Progenitor cell of endocrine pancreas (in vitro differentiated cells): ENCODE measurements at regions not wholly inside any gene's neighbourhood (a gene's known extent, or its start where the extent isn't known, plus 50 kb on each side); places are given as distances from the start of the nearest gene placed in this dataset.
"Not testable (repeated sequence)": the region's sequence is repeated elsewhere in the genome, so short reads cannot be mapped to it uniquely, and the experiment has no call there.

Source experiments
- DNase-seq: peaks from one replicate; pipeline ENCODE4 v3.0.0; 2021; ENCODE audit warnings: low spot score; ENCODE audit not compliant: unreplicated experiment
- H3K27ac Mint-ChIP-seq: 2 replicates; pipeline ENCODE4 v1.8.0; 2021; ENCODE audit warnings: mild to moderate bottlenecking, moderate library complexity, mixed read lengths
- H3K27me3 Mint-ChIP-seq: 2 replicates; pipeline ENCODE4 v1.8.0; 2021; ENCODE audit warnings: mixed read lengths
- H3K36me3 Mint-ChIP-seq: 2 replicates; pipeline ENCODE4 v1.8.0; 2022; ENCODE audit warnings: mixed read lengths; ENCODE audit not compliant: insufficient read depth
- H3K4me1 Mint-ChIP-seq: 2 replicates; pipeline ENCODE4 v1.8.0; 2021; ENCODE audit warnings: low read depth, mixed read lengths
- H3K4me3 Mint-ChIP-seq: 2 replicates; pipeline ENCODE4 v1.8.0; 2021; ENCODE audit warnings: low read depth, mild to moderate bottlenecking, moderate library complexity, mixed read lengths
- H3K9me3 Mint-ChIP-seq: 2 replicates; pipeline ENCODE4 v1.8.0; 2021; ENCODE audit warnings: low read depth, mixed read lengths
- TF ChIP-seq, protein P1 (sequence below): fragments of 200-600 bp; sonication (generic); IDR thresholded peaks from one replicate; pipeline ENCODE4 v1.5.0; 2021; ENCODE audit warnings: antibody characterized with exemption, mild to moderate bottlenecking; ENCODE audit not compliant: unreplicated experiment

GRCh38 chr2:216934151-216934550, 74.3 kb upstream of the TNP1 start:
- no peaks in the 10 kb centered on the region for H3K9me3 Mint-ChIP-seq
- peaks cover 4% of the 10 kb centered on the region for H3K27me3 Mint-ChIP-seq
- no peaks in the 10 kb centered on the region for H3K36me3 Mint-ChIP-seq
- H3K4me1 Mint-ChIP-seq = peaks cover 4% of the 10 kb centered on the region
- TF ChIP-seq, protein P1, sequence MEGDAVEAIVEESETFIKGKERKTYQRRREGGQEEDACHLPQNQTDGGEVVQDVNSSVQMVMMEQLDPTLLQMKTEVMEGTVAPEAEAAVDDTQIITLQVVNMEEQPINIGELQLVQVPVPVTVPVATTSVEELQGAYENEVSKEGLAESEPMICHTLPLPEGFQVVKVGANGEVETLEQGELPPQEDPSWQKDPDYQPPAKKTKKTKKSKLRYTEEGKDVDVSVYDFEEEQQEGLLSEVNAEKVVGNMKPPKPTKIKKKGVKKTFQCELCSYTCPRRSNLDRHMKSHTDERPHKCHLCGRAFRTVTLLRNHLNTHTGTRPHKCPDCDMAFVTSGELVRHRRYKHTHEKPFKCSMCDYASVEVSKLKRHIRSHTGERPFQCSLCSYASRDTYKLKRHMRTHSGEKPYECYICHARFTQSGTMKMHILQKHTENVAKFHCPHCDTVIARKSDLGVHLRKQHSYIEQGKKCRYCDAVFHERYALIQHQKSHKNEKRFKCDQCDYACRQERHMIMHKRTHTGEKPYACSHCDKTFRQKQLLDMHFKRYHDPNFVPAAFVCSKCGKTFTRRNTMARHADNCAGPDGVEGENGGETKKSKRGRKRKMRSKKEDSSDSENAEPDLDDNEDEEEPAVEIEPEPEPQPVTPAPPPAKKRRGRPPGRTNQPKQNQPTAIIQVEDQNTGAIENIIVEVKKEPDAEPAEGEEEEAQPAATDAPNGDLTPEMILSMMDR = no peak
- no peak overlapping the region for H3K4me3 Mint-ChIP-seq
- DNase-seq = no peak
- H3K27ac Mint-ChIP-seq = no peak overlapping the region

DNA sequence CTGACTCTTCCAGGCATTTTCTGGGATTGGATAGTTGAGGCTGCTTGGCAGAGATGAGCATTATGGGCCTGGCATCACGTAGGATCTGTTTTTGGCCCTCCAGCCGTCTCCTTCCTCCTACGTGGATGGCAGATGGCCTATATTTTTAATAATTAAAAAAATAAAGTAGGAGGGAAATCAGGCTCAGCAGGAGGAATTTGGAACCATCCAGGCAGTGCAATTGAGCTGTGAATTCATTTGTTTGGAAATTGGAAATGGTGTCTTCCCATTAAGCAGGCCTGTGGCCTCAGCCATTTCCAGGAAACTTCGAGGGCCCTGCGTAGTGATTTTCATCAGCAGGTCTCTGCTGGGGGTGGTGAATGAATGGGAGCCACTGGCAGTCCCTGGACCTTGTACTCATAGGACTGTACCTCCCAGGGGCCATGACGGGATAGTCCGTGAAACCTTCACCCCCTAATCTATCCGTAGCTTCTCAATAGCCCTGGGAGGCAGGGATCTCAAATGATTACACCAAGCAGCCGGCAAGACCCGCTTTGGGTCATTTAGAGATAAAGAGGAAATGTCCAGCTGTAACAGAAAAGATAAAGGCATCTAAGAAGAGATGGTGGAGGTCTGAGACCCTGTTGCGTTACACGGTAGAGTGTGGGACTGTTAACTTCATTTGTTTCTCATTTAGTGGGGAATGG, 73.1 kb upstream of the TNP1 start:
- Mint-ChIP-seq H3K27me3 (peaks cover 4% of the 10 kb centered on the region), H3K4me1 (peaks cover 4% of the 10 kb centered on the region), H3K36me3 (no peaks in the 10 kb centered on the region), H3K27ac (no peak overlapping the region), H3K9me3 (no peaks in the 10 kb centered on the region), H3K4me3 (no peak overlapping the region)
- no peak for DNase-seq
- TF ChIP-seq, protein P1 = no peak

DNA sequence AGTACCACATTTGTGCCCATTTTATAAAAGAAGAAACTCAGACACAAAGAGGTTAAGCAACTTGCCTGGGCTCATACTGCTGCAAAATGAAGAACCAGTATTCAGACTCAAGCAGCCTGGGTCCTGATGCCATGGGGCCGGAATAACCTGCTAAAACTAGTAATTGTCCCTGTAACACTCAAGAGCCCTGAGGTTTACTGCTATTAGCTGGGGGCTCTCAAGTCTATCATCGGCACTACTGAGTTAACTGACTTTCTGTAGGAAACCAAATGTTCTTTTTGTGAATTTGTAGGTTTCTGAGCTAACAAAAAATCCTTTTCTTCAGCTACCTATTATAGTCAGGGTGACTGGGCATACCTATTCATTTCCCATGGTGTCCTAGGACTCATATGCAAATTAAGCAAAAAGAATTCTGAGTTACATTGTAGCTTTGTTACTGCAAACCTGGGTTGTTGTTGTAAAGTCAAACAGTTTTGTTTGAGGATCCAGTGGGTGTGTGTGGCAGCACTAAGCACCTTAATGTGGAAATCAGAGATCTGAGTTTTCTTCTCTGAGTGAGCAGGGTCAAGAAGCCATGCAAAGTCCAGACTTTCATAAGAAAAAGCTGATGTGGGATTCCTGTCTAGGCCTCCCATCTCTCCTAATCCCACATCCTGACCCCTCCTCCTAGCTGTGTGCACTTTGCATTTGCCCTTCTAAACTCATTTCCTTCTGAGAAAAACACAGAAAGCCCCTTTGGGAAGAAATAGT, 72.4 kb upstream of the TNP1 start:
- TF ChIP-seq, protein P1 = no peak
- Mint-ChIP-seq H3K27me3 (peaks cover 7% of the 10 kb centered on the region), H3K27ac (no peak overlapping the region), H3K9me3 (no peaks in the 10 kb centered on the region), H3K4me1 (peaks cover 4% of the 10 kb centered on the region), H3K36me3 (no peaks in the 10 kb centered on the region), H3K4me3 (no peak overlapping the region)
- DNase-seq = no peak

- Mint-ChIP-seq H3K36me3 (no peaks in the 10 kb centered on the region), H3K4me1 (no peaks in the 10 kb centered on the region), H3K27ac (no peak overlapping the region), H3K9me3 (no peaks in the 10 kb centered on the region), H3K27me3 (peaks cover 11% of the 10 kb centered on the region), H3K4me3 (no peak overlapping the region)
- no peak for DNase-seq
- TF ChIP-seq, protein P1 = no peak
These were observed 70.9 kb upstream of the TNP1 start for GRCh38 chr2:216930716-216931115.

GRCh38 chr2:216929338-216929737, 69.5 kb upstream of the TNP1 start:
- H3K4me1 Mint-ChIP-seq, H3K9me3 Mint-ChIP-seq, DNase-seq, H3K27ac Mint-ChIP-seq, H3K4me3 Mint-ChIP-seq, H3K36me3 Mint-ChIP-seq: not testable (repeated sequence)
- peaks cover 11% of the 10 kb centered on the region for H3K27me3 Mint-ChIP-seq

- TF ChIP-seq, protein P1 = no peak
- Mint-ChIP-seq H3K36me3 (no peaks in the 10 kb centered on the region), H3K4me1 (no peaks in the 10 kb centered on the region), H3K9me3 (no peaks in the 10 kb centered on the region), H3K27me3 (peaks cover 11% of the 10 kb centered on the region), H3K27ac (no peak overlapping the region), H3K4me3 (no peak overlapping the region)
- DNase-seq = no peak
These were observed 67.3 kb upstream of the TNP1 start for GRCh38 chr2:216927163-216927562.
